ENCODE measurements at regions not wholly inside any gene's neighbourhood (a gene's known extent, or its start where the extent isn't known, plus 50 kb on each side); places are given as distances from the start of the nearest gene placed in this dataset.

- TF ChIP-seq CTCF (IDR thresholded peaks at IDR 0.05; ENCODE audit: extremely low read depth in 1 of 2, insufficient read depth in 1 of 2, low read depth in 1 of 2, low read length in 2 of 2) (no peak), POLR2A (IDR thresholded peaks at IDR 0.05; ENCODE audit: low read depth, low read length) (no peak), POLR2AphosphoS5 (IDR thresholded peaks at IDR 0.05; ENCODE audit: insufficient read depth, low read depth, low read length) (no peak), EZH2 (IDR thresholded peaks at IDR 0.05; ENCODE audit: borderline replicate concordance, low read depth, low read length, severe bottlenecking) (no peak), JUN (IDR thresholded peaks at IDR 0.05; ENCODE audit: borderline replicate concordance, insufficient read depth, insufficient read length, low read depth) (no peak), MYC (IDR thresholded peaks at IDR 0.05; ENCODE audit: low read depth, low read length) (no peak)
- TF ChIP-seq, protein P1, sequence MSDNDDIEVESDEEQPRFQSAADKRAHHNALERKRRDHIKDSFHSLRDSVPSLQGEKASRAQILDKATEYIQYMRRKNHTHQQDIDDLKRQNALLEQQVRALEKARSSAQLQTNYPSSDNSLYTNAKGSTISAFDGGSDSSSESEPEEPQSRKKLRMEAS (IDR thresholded peaks at IDR 0.05; ENCODE audit: insufficient read depth, insufficient read length) = no peak
Observed at GRCh38 chr12:63250486-63250885, 99.5 kb upstream of the AVPR1A start.

Data from endothelial cell of umbilical vein (primary cell).